ENCODE measurements at regions not wholly inside any gene's neighbourhood (a gene's known extent, or its start where the extent isn't known, plus 50 kb on each side); places are given as distances from the start of the nearest gene placed in this dataset.
A peak's percentile ranks its signal among the peaks of the same experiment; 100 is the strongest.
"Not testable (repeated sequence)": the region's sequence is repeated elsewhere in the genome, so short reads cannot be mapped to it uniquely, and the experiment has no call there.

GRCh38 chr5:105133087-105133486 is 1570.5 kb upstream of the NUDT12 start:
- no peak for DNase-seq

- no peak for DNase-seq
These were observed 1570.0 kb upstream of the NUDT12 start for GRCh38 chr5:105132581-105132980.

DNA sequence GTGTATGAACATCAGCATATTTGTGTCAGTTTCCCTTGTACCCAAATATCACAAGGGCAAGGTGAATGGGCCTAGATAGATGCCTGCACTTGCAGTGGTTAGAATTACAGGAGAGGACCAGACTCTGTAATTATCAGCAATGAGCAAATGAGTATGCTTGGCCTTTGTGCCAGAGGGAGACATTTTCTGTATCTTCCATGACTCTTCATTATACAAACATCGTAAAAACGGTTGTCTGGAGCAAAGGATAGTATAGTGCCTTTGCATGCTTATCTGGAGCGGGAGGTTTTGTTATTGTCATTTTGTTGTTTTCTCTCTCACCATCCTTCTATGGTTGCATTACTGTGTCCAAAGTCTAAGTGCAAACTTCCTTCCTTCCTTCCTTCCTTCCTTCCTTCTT is 1568.5 kb upstream of the NUDT12 start:
- DNase-seq: no peak

DNA sequence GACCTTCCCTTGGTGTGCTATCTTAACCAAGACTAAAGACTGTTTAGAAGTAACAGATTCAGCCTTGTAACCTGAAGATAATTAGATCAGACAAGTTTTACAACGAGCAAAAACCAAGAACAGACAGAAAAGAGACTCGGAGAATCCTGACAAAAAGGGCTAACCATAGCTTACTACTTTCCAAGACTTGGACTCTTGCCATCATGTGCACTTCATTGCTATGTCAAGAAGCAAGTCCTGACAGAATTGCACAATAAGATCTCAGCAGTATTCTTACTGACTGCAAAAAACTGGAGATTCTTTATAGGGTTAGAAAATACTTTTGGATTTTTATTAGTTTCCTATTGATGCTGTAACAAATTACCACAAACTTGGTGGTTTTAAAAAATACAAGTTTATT is 1539.0 kb upstream of the NUDT12 start:
- peak; percentile 51 for DNase-seq

GRCh38 chr5:105088961-105089360 is 1526.4 kb upstream of the NUDT12 start:
- no peak for DNase-seq

DNA sequence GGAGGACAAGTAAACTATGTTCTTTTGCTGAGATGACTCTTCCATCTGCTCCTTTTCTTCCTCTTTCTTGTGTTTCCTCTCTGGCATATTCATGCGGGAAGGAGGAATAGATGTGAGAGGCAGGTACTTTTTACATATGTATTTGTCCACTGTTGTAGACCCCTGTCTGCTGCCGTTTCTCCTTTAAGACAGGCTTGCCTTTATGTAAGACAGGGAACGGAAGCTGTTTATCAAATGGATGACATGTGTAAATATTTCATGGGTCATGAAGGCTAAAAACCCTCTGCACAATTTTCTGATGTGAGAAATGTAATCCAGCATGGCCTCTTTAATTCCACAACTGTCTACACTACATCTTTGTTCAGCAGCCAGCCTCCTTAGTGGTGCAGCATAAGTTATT is 1525.5 kb upstream of the NUDT12 start:
- DNase-seq: no peak

GRCh38 chr5:105057893-105058292 is 1495.3 kb upstream of the NUDT12 start:
- DNase-seq: no peak

DNA sequence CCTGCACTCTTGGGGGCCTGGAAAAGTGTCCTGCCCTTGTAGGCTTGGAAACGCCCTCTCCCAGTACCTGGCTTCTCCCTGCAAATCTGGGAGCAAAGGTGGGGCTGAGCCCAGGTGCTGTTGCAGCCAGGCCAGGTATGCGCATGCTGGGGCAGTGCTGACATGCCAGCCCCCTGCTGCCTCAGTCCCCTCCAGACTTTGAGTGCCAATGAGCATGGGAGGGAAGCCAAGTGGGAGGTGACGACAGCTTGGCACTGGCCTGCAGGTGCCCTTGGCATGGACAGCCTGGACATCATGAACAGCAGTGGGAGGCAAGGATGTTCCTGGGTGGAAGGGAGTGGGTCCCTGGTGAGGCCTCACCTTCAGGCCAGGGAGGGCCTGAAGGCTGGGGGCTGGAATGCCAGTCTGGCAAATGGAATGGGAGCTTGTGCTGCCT is 1494.4 kb upstream of the NUDT12 start:
- no peak for DNase-seq

DNA sequence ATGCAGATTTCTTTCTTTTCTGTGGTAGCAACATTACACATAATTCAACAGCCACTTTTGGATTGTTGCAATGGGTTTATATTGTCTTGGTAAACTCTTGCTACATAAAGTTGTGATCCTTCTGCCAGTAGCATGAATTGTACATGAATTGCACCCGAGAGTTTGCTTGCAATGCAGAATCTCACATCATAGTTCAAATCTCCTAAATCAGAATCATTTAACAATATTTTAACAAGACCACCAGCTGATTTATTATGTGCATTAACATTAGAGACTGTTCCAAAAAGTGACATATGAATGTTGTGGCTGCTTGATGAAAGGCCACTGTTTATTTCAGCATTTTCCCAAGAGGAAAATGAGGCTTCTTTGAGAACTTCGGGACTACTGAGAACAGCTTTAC is 1491.8 kb upstream of the NUDT12 start:
- no peak for DNase-seq

DNA sequence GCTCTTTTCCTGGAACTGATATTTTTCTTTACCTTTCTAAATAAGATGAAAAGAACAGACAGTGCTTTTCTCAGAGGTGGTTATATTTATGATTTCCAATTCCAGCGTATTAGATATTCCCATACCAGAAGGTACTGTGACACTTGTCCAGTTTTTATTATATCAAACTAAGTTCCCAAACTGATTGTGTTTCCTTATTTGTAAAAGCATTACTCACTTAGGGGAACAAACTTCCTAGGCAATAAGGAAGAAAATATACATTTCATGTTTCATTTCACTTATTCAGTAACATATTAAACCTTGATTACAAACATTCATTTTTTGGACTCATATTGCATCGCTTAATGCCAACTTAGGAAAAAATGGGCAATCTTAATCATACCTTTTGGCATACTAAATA is 1480.0 kb upstream of the NUDT12 start:
- no peak for DNase-seq

- DNase-seq: not testable (repeated sequence)
These were observed 1474.2 kb upstream of the NUDT12 start for GRCh38 chr5:105036814-105037213.

GRCh38 chr5:105034401-105034763 is 1471.8 kb upstream of the NUDT12 start:
- peak; percentile 45 for DNase-seq

- no peak for DNase-seq
These were observed 1471.2 kb upstream of the NUDT12 start for GRCh38 chr5:105033637-105034400.

DNA sequence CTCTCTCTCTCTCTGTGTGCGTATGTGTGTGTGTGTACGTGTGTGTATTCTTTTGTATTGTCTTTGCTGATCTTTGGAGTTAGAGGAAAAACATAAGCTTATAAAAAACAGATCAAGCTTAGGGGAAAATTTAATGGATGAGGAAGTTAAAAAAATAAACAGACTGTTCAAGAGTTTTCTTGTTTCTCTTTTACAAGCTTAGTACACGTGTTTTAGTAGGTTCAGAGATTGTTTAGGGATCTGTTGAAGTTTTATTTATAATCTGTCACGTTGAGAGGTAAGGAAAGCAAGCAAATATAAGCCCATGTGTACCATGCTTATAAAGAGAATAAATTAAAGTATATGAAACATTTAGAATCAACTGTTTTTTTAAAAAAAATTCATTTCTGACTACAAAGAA is 1470.3 kb upstream of the NUDT12 start:
- DNase-seq: no peak

DNA sequence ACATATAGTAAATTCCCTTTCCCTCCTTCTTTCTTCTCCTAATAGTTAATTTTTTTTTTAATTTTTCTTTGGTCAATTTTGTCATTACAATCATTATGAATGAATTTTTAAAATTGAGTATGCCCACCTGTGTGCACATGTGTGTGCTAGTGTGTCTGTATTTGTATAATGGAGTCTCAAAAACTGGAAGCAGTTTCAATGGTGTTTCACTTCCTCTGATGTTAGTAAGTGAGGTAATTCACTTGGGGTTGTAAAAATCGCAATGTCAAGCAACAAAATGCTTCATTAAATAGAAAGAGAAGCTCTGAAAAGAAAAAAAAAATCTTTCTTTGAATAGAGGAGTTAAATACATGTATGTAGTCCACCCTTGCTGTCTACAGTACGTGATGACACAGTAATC is 1467.6 kb upstream of the NUDT12 start:
- no peak for DNase-seq

GRCh38 chr5:105015098-105015497 is 1452.5 kb upstream of the NUDT12 start:
- no peak for DNase-seq

DNA sequence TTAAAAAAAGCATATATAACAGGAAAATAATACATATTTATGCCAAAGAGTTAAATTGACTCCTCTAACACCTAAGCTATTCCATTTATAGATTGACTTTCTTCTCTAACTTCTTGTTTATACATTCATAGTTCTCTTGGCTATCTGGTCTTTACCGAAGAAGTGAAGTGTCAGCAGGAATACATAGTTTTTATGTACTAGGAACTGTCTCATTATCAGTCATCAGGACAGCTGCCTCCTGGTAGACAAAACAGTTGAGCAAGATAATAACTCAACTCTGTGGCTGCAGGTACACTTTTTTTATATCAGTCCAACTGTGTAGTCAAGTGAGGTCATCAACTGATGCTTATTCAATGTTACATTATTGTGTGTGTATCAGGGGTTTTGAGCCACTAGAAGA is 1436.0 kb upstream of the NUDT12 start:
- no peak for DNase-seq

- no peak for DNase-seq
These were observed 1435.6 kb upstream of the NUDT12 start for GRCh38 chr5:104998169-104998568.

GRCh38 chr5:104987074-104987473 is 1424.5 kb upstream of the NUDT12 start:
- no peak for DNase-seq

DNA sequence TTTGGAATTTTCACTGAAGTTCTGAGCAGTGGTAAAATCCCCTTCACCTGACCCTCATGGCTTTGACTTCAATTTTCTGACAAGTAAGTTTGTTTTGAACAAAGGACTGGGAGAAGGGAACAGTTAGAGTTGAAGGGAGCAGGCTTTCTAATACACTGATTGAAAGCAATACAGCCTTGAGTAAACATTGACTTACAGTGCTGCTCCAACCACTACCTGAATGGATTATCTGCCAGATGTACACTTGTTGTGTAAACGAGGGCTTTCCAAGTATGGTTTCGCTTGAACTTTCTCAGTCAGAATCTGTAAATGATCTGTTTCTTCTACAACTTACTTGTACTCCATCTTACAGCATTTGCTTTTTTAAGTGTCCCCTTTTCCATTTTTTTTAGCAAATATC is 1414.9 kb upstream of the NUDT12 start:
- no peak for DNase-seq

- DNase-seq: no peak
These were observed 1405.3 kb upstream of the NUDT12 start for GRCh38 chr5:104967806-104968410.

DNA sequence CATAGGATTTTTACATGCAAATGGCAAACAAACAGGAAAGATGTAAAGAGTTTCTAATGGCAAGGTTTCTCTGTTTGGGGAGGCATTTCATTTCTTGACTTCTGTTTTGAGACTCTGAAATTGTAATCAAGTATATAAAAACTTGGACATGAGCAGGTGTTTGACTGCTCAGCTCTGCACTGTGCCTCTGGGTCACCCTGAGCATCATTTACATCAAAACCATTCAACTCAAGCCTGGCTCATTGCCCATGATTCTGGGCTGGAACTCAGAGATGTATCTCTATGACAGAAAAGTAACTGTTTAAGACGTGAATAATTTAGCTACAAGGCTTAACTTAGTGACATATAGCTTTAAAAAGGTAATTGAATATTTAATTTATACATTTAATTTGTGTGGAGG is 1402.4 kb upstream of the NUDT12 start:
- DNase-seq: no peak

DNA sequence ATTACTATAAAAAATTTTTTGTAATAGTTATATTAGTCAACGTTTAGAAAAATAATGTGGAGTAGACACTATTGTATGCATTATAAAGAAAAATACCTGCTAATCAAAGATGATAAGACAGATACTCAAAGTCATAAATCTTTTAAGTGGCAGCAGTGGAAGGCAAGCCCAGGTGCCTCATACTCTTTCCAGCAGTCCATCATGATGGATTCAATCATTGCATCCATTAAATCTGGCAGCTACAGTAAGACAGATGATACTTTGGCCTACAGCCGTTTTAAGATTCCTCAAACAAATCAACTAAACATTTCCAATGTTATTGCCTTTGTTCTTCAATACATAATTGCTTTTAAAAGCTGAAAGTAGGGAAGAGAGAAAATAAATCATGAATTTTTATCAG is 1392.9 kb upstream of the NUDT12 start:
- no peak for DNase-seq

GRCh38 chr5:104952876-104953275 is 1390.3 kb upstream of the NUDT12 start:
- DNase-seq: no peak

DNA sequence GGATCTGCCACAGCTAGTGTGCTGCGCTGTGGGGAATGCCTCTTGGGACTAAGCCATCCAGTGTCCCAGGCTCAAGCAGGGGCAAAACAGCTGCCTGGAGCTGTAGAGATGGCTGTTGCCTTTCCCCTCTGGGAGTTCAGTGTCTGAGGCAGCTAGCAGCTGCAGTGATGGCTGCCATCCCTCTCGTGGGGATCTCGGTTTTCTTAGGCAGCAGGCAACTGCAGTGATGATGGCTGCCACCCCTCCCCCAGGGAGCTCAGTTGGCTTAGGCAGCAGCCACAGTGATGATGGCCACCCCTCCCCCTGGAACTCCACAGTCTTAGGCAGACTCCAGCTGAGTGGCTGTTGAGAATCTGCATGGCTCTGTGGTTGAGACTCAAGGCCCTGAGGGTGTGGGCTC is 1389.2 kb upstream of the NUDT12 start:
- DNase-seq: no peak
